Adrenal gland (tissue), 9 donors: ENCODE measurements at regions not wholly inside any gene's neighbourhood (a gene's known extent, or its start where the extent isn't known, plus 50 kb on each side); places are given as distances from the start of the nearest gene placed in this dataset.

ENCODE experiments used
- DNase-seq, 7 donors: peaks; one replicate each; pipeline ENCODE4 v3.0.0-alpha.2; 2019 to 2020
- H3K27ac ChIP-seq, 5 donors: fragments of 200-600 bp; sonication (generic) in 4 of 5; 1 replicate in 3 of 5; 2 replicates in 2 of 5; pipeline versions ENCODE4 v1.5.1 to v1.8.0; 2016 to 2020; ENCODE audit warnings: mild to moderate bottlenecking in 1 of 5
- H3K27me3 ChIP-seq: fragments of 200-600 bp; 2 replicates; pipeline ENCODE4 v1.8.0; 2021
- H3K36me3 ChIP-seq, 2 donors: fragments of 200-600 bp; replicated peaks in 1 of 2; 1 replicate in 1 of 2; 2 replicates in 1 of 2; pipeline versions ENCODE4 v1.5.1 to v1.8.0; 2018 to 2022
- H3K4me1 ChIP-seq, 2 donors: fragments of 200-600 bp; replicated peaks in 1 of 2; 1 replicate in 1 of 2; 2 replicates in 1 of 2; pipeline versions ENCODE4 v1.5.1 to v1.8.0; 2018 to 2021
- H3K4me3 ChIP-seq, 4 donors: fragments of 200-600 bp; sonication (generic) in 3 of 4; one replicate each; pipeline ENCODE4 v1.5.1; 2016 to 2018
- H3K9me3 ChIP-seq, 3 donors: fragments of 200-600 bp; sonication (generic) in 1 of 3; replicated peaks in 1 of 3; 1 replicate in 2 of 3; 2 replicates in 1 of 3; pipeline versions ENCODE4 v1.5.1 to v1.8.0; 2016 to 2021
- POLR2A ChIP-seq, 2 donors: fragments of 450-650 bp; IDR thresholded peaks; one replicate each; pipeline ENCODE4 v1.6.1; 2017; ENCODE audit warnings: antibody characterized with exemption in 2 of 2, mild to moderate bottlenecking in 2 of 2, moderate library complexity in 1 of 2
- WGBS, 4 donors: extraction: QIAGEN DNeasy Blood & Tissue Kit in 2 of 4; methylation state at CpG; one replicate each; pipeline versions ENCODE4 v1.1.5 to v1.1.7; 2013 to 2017; 5-methylcytosine and 5-hydroxymethylcytosine counted together
- intact Hi-C, 2 donors: fragments of 100-400 bp; cut with DNase I; formaldehyde crosslinking; loops; one replicate each; pipeline versions ENCODE4 v1.14.1 to v1.15.0; 2022 to 2023
- TF ChIP-seq, protein P1 (sequence below), 6 experiments: fragments of 450-650 bp in 4 of 6; fragments of 200-600 bp in 2 of 6; sonication (generic) in 1 of 6; IDR thresholded peaks; 1 replicate in 5 of 6; 2 replicates in 1 of 6; pipeline versions ENCODE4 v1.5.1 to v1.8.0; 2016 to 2021; ENCODE audit warnings: antibody characterized with exemption in 6 of 6, mild to moderate bottlenecking in 2 of 6, moderate library complexity in 1 of 6
- donor health status: healthy with polysubstance abuse.
- donor health status: Bipolar disorder and iron deficiency.
- donor health status: DM: yes; HTN: yes; CAD: no.
- donor health status: DM: no; HTN: no; CAD: no.
- donor health status: DM: no; HTN: no; CAD: no.

DNA sequence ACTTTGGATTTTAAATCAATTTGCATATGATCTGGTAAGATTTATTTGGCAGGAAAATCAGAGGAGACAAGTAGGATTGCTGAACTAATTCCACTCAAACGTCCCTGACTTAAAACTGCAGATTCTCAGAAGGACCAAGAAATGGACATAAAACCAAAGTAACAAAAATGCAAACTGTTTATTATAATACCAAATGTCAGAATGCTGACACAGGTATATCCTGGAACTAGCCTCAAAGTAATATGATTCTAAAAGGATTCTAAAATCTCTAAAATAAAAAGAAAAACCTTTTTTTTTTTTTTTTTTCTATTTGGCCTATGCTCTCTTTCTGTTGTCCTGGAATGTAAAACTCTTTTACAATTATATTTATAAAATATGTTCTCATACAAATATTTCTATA is 74.4 kb upstream of the BTBD3 start:
- intact Hi-C loops: no loop called here
- H3K27me3 ChIP-seq: no peaks in the 10 kb centered on the region
- H3K4me1 ChIP-seq: no peaks in the 10 kb centered on the region
- TF ChIP-seq POLR2A (IDR thresholded peaks at IDR 0.05): no peak
- TF ChIP-seq, protein P1, sequence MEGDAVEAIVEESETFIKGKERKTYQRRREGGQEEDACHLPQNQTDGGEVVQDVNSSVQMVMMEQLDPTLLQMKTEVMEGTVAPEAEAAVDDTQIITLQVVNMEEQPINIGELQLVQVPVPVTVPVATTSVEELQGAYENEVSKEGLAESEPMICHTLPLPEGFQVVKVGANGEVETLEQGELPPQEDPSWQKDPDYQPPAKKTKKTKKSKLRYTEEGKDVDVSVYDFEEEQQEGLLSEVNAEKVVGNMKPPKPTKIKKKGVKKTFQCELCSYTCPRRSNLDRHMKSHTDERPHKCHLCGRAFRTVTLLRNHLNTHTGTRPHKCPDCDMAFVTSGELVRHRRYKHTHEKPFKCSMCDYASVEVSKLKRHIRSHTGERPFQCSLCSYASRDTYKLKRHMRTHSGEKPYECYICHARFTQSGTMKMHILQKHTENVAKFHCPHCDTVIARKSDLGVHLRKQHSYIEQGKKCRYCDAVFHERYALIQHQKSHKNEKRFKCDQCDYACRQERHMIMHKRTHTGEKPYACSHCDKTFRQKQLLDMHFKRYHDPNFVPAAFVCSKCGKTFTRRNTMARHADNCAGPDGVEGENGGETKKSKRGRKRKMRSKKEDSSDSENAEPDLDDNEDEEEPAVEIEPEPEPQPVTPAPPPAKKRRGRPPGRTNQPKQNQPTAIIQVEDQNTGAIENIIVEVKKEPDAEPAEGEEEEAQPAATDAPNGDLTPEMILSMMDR (IDR thresholded peaks at IDR 0.05): no peak
- no peaks in the 10 kb centered on the region for H3K9me3 ChIP-seq
- no peak for DNase-seq
- H3K27ac ChIP-seq: no peak overlapping the region
- 51 to 96% (median 82%) methylated on average over 1 of the region's 1 CpG for WGBS, 4 donors
- no peaks in the 10 kb centered on the region for H3K36me3 ChIP-seq
- no peak overlapping the region for H3K4me3 ChIP-seq

DNA sequence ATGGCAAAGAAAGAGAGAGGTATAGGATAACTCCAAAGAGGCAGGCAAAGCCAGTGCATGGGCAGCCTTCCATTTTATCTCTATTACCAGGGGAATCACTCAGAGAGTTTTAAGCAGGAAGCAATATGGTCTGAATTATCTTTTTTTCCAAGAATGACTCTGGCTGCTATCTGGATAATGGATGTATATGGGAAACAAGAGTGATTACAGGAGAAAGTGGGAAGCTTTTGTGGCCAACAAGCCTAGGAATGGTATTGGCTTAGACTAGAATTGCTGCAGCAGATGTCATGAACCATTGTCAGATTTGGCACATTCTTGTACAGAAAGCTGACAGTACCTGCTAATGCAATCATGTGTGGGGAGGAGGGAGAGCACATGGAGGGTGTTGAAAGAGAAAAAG is 73.0 kb upstream of the BTBD3 start:
- Histone ChIP-seq H3K27me3 (no peaks in the 10 kb centered on the region), H3K4me1 (no peaks in the 10 kb centered on the region), H3K27ac (no peak overlapping the region), H3K9me3 (no peaks in the 10 kb centered on the region), H3K36me3 (no peaks in the 10 kb centered on the region), H3K4me3 (no peak overlapping the region)
- no peak for DNase-seq
- intact Hi-C loops: no loop called here
- TF ChIP-seq, protein P1 (IDR thresholded peaks at IDR 0.05): no peak
- TF ChIP-seq POLR2A (IDR thresholded peaks at IDR 0.05): no peak

DNA sequence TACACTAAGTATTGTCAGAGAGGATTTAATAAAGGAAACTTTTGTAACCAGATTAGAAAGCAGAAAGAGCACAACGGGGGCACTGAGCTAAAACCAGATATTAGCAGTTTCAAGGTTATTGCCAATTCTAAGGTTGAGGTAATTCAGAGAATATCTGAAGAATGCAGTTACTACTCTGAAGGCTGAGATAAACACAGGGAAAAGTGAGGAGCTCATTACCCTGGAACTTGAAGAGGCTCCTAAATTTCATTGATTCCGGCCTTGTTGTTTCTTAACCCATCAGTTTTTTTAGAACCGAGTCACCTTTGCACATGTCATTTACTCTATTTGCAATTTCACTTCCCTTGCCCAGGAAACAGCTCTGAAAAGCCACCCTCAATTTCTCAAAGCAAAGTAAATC is 72.4 kb upstream of the BTBD3 start:
- Histone ChIP-seq H3K36me3 (no peaks in the 10 kb centered on the region), H3K9me3 (no peaks in the 10 kb centered on the region), H3K27me3 (no peaks in the 10 kb centered on the region), H3K4me3 (no peak overlapping the region), H3K27ac (no peak overlapping the region), H3K4me1 (no peaks in the 10 kb centered on the region)
- DNase-seq: no peak
- WGBS, 4 donors: 67 to 80% (median 73%) methylated on average over 3 of the region's 3 CpGs
- no peak for TF ChIP-seq POLR2A (IDR thresholded peaks at IDR 0.05)
- TF ChIP-seq, protein P1 (IDR thresholded peaks at IDR 0.05): no peak
- intact Hi-C loops: no loop called here

DNA sequence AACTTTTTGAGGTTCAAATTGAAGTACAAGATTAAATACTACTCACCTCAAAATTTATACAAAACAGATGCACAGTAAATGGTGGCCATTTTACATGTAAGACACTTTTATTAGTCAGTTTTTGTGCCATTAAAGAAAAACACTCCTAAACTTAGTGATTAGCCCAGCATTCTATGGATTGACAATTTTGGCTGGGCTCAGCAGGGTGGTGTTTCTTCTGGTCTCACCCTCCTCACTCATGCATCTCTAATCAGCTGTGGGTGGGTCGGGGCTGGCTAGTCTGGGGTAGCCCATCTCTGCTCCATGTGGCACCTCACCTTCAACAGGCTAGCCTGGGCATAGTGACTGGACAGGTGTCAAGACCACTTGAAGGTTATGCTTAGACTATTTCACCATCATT is 71.6 kb upstream of the BTBD3 start:
- DNase-seq: no peak
- Histone ChIP-seq H3K9me3 (no peaks in the 10 kb centered on the region), H3K27ac (no peak overlapping the region), H3K4me1 (no peaks in the 10 kb centered on the region), H3K4me3 (no peak overlapping the region), H3K36me3 (no peaks in the 10 kb centered on the region), H3K27me3 (no peaks in the 10 kb centered on the region)
- TF ChIP-seq, protein P1 (IDR thresholded peaks at IDR 0.05): no peak
- intact Hi-C loops: no loop called here
- WGBS, 4 donors: 69 to 100% (median 86%) methylated on average over 1 of the region's 1 CpG
